ENCODE measurements at regions not wholly inside any gene's neighbourhood (a gene's known extent, or its start where the extent isn't known, plus 50 kb on each side); places are given as distances from the start of the nearest gene placed in this dataset.

DNA sequence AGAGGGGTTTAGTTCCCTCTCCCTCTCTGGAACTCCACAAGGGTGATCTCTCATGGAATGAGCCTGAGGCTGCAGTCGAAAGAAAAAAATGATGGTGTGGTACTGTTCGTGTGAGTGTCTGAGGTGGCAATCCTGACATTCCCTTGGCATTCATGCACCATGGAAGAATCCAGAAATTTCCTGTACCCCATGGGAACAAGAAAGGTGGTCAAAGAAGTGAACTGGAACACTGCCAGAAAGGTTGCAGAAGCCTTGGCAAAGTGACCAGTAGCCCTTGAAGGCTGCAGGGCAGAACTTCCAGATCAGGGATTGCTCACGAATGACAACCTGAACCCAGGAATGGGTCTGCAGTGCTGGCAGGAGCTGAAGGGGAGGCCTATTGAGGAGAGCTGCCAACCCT is 394.7 kb downstream of the CD83 start:
- TF ChIP-seq, protein P1, sequence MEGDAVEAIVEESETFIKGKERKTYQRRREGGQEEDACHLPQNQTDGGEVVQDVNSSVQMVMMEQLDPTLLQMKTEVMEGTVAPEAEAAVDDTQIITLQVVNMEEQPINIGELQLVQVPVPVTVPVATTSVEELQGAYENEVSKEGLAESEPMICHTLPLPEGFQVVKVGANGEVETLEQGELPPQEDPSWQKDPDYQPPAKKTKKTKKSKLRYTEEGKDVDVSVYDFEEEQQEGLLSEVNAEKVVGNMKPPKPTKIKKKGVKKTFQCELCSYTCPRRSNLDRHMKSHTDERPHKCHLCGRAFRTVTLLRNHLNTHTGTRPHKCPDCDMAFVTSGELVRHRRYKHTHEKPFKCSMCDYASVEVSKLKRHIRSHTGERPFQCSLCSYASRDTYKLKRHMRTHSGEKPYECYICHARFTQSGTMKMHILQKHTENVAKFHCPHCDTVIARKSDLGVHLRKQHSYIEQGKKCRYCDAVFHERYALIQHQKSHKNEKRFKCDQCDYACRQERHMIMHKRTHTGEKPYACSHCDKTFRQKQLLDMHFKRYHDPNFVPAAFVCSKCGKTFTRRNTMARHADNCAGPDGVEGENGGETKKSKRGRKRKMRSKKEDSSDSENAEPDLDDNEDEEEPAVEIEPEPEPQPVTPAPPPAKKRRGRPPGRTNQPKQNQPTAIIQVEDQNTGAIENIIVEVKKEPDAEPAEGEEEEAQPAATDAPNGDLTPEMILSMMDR (IDR thresholded peaks at IDR 0.05): no peak
- no peak for TF ChIP-seq POLR2A (IDR thresholded peaks at IDR 0.05)

Data from body of pancreas (tissue), 4 donors.